G401.6 (cell line): ENCODE measurements at regions not wholly inside any gene's neighbourhood (a gene's known extent, or its start where the extent isn't known, plus 50 kb on each side); places are given as distances from the start of the nearest gene placed in this dataset.

Experiments used
- FAIRE-seq: peaks from 2 replicates; lab custom pipeline; 2012; peaks lifted over from hg19 to GRCh38; lab: Jason Lieb, UNC

- FAIRE-seq: no peak
These were observed 138.1 kb upstream of the MEF2C start for GRCh38 chr5:89020926-89021610.

GRCh38 chr5:89016741-89017303 is 133.8 kb upstream of the MEF2C start:
- no peak for FAIRE-seq

- FAIRE-seq: no peak
These were observed 132.4 kb upstream of the MEF2C start for GRCh38 chr5:89015409-89015808.

GRCh38 chr5:89011778-89012711 is 129.1 kb upstream of the MEF2C start:
- FAIRE-seq: no peak

GRCh38 chr5:89010512-89010911 is 127.5 kb upstream of the MEF2C start:
- FAIRE-seq: no peak

- no peak for FAIRE-seq
These were observed 125.3 kb upstream of the MEF2C start for GRCh38 chr5:89008291-89008690.

GRCh38 chr5:89005990-89006389 is 123.0 kb upstream of the MEF2C start:
- no peak for FAIRE-seq

- FAIRE-seq: no peak
These were observed 121.4 kb upstream of the MEF2C start for GRCh38 chr5:89004379-89004778.

GRCh38 chr5:89003563-89004036 is 120.6 kb upstream of the MEF2C start:
- no peak for FAIRE-seq

- FAIRE-seq: peak; percentile 8
These were observed 116.9 kb upstream of the MEF2C start for GRCh38 chr5:88999853-89000252.

GRCh38 chr5:88997937-88998336 is 115.0 kb upstream of the MEF2C start:
- FAIRE-seq: no peak

- no peak for FAIRE-seq
These were observed 101.1 kb upstream of the MEF2C start for GRCh38 chr5:88984040-88984439.

- no peak for FAIRE-seq
These were observed 96.7 kb upstream of the MEF2C start for GRCh38 chr5:88979726-88980125.

GRCh38 chr5:88979244-88979643 is 96.3 kb upstream of the MEF2C start:
- FAIRE-seq: no peak

- no peak for FAIRE-seq
These were observed 93.9 kb upstream of the MEF2C start for GRCh38 chr5:88976914-88977313.

- no peak for FAIRE-seq
These were observed 84.9 kb upstream of the MEF2C start for GRCh38 chr5:88967633-88968585.

GRCh38 chr5:88964831-88965230 is 81.8 kb upstream of the MEF2C start:
- FAIRE-seq: no peak

GRCh38 chr5:88957013-88957412 is 74.0 kb upstream of the MEF2C start:
- FAIRE-seq: no peak

- no peak for FAIRE-seq
These were observed 73.4 kb upstream of the MEF2C start for GRCh38 chr5:88956416-88956815.

GRCh38 chr5:88955403-88955802 is 72.4 kb upstream of the MEF2C start:
- FAIRE-seq: no peak

GRCh38 chr5:88954511-88954910 is 71.5 kb upstream of the MEF2C start:
- FAIRE-seq: no peak
